22Rv1 (cell line): ENCODE measurements at regions not wholly inside any gene's neighbourhood (a gene's known extent, or its start where the extent isn't known, plus 50 kb on each side); places are given as distances from the start of the nearest gene placed in this dataset.

ENCODE experiments used
- ZFX ChIP-seq: fragments of 450-650 bp; IDR thresholded peaks from 2 replicates; pipeline ENCODE4 v1.6.1; 2017; ENCODE audit warnings: antibody characterized with exemption, borderline replicate concordance
- TF ChIP-seq, protein P1 (sequence below): fragments of 450-650 bp; IDR thresholded peaks from 2 replicates; pipeline ENCODE4 v1.5.1; 2017; ENCODE audit warnings: mild to moderate bottlenecking

DNA sequence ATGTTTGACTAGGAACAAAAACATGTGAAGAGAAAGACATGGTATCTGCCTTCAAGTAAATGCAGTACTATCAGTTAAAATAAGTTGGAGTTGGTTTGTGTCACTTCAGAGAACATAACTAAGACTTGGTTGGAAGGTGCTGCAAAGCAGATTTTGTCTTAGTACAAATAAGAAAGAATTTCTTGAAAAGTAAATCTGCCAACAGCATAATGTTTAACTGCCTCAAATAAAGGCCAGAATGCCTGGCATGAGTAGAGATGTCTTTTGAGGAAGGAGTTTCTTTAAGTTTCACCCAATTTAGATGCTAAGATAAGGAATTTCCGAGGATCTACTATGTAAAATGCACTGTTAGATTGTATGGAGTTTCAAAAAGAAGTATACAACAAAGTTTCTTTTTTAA lies 409.7 kb downstream of the PIK3C3 start:
- TF ChIP-seq, protein P1, sequence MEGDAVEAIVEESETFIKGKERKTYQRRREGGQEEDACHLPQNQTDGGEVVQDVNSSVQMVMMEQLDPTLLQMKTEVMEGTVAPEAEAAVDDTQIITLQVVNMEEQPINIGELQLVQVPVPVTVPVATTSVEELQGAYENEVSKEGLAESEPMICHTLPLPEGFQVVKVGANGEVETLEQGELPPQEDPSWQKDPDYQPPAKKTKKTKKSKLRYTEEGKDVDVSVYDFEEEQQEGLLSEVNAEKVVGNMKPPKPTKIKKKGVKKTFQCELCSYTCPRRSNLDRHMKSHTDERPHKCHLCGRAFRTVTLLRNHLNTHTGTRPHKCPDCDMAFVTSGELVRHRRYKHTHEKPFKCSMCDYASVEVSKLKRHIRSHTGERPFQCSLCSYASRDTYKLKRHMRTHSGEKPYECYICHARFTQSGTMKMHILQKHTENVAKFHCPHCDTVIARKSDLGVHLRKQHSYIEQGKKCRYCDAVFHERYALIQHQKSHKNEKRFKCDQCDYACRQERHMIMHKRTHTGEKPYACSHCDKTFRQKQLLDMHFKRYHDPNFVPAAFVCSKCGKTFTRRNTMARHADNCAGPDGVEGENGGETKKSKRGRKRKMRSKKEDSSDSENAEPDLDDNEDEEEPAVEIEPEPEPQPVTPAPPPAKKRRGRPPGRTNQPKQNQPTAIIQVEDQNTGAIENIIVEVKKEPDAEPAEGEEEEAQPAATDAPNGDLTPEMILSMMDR = no peak
- no peak for TF ChIP-seq ZFX
